Anterior cingulate cortex (tissue), 58 donors: ENCODE measurements at regions not wholly inside any gene's neighbourhood (a gene's known extent, or its start where the extent isn't known, plus 50 kb on each side); places are given as distances from the start of the nearest gene placed in this dataset.
A peak's percentile ranks its signal among the peaks of the same experiment; 100 is the strongest.

Source experiments
- DNase-seq, 58 donors: peaks; one replicate each; lab custom pipeline; 2025; lab: John Stamatoyannopoulos, UW

- no peak for DNase-seq
Observed at GRCh38 chr22:34858066-34858465, 207.9 kb upstream of the ISX start.

GRCh38 chr22:34861787-34862186, 204.2 kb upstream of the ISX start:
- no peak for DNase-seq

GRCh38 chr22:34866081-34866480, 199.9 kb upstream of the ISX start:
- no peak for DNase-seq

GRCh38 chr22:34866495-34867131, 199.3 kb upstream of the ISX start:
- DNase-seq = no peak

GRCh38 chr22:34877506-34877905, 188.5 kb upstream of the ISX start:
- no peak for DNase-seq

GRCh38 chr22:34878171-34878570, 187.8 kb upstream of the ISX start:
- no peak for DNase-seq

- no peak for DNase-seq
Observed at GRCh38 chr22:34879001-34879400, 187.0 kb upstream of the ISX start.

- no peak for DNase-seq
Observed at GRCh38 chr22:34880662-34881061, 185.3 kb upstream of the ISX start.

GRCh38 chr22:34881453-34881852, 184.5 kb upstream of the ISX start:
- DNase-seq = no peak

- no peak for DNase-seq
Observed at GRCh38 chr22:34885852-34886251, 180.1 kb upstream of the ISX start.

- DNase-seq = no peak
Observed at GRCh38 chr22:34886391-34886790, 179.6 kb upstream of the ISX start.

GRCh38 chr22:34886812-34887211, 179.1 kb upstream of the ISX start:
- DNase-seq = no peak

GRCh38 chr22:34897126-34897525, 168.8 kb upstream of the ISX start:
- no peak for DNase-seq

GRCh38 chr22:34902335-34902734, 163.6 kb upstream of the ISX start:
- peak in 1 of 58 donors; percentile 22 for DNase-seq

GRCh38 chr22:34903416-34903815, 162.5 kb upstream of the ISX start:
- DNase-seq = no peak

GRCh38 chr22:34904486-34904885, 161.5 kb upstream of the ISX start:
- DNase-seq = no peak

GRCh38 chr22:34913826-34914225, 152.1 kb upstream of the ISX start:
- DNase-seq = no peak

GRCh38 chr22:34914846-34915245, 151.1 kb upstream of the ISX start:
- no peak for DNase-seq

GRCh38 chr22:34917239-34917638, 148.7 kb upstream of the ISX start:
- DNase-seq = peak in 14 of 58 donors; percentile 1 to 43 (median 12)

- DNase-seq = no peak
Observed at GRCh38 chr22:34931026-34931425, 134.9 kb upstream of the ISX start.

GRCh38 chr22:34934261-34934660, 131.7 kb upstream of the ISX start:
- DNase-seq = peak in 3 of 58 donors; percentile 10 to 35 (median 27)

- no peak for DNase-seq
Observed at GRCh38 chr22:34943830-34944229, 122.1 kb upstream of the ISX start.
